ENCODE measurements at regions not wholly inside any gene's neighbourhood (a gene's known extent, or its start where the extent isn't known, plus 50 kb on each side); places are given as distances from the start of the nearest gene placed in this dataset.

GRCh38 chr14:95034788-95035187 is 122.5 kb downstream of the DICER1 start:
- DNase-seq, result no peak

- DNase-seq, result no peak
Observed at GRCh38 chr14:95033682-95034632, 123.4 kb downstream of the DICER1 start.

- no peak for DNase-seq
Observed at GRCh38 chr14:95033031-95033430, 124.3 kb downstream of the DICER1 start.

GRCh38 chr14:95026851-95027463 is 130.4 kb downstream of the DICER1 start:
- no peak for DNase-seq

GRCh38 chr14:95025941-95026340 is 131.4 kb downstream of the DICER1 start:
- DNase-seq, result no peak

GRCh38 chr14:95025218-95025617 is 132.1 kb downstream of the DICER1 start:
- DNase-seq, result no peak

GRCh38 chr14:95024380-95024779 is 132.9 kb downstream of the DICER1 start:
- DNase-seq, result no peak

- peak; percentile 69 for DNase-seq
Observed at GRCh38 chr14:95023886-95024285, 133.4 kb downstream of the DICER1 start.

- DNase-seq, result no peak
Observed at GRCh38 chr14:95023115-95023514, 134.2 kb downstream of the DICER1 start.

GRCh38 chr14:95021588-95021987 is 135.7 kb downstream of the DICER1 start:
- DNase-seq, result no peak

- DNase-seq, result no peak
Observed at GRCh38 chr14:95018821-95019220, 138.5 kb downstream of the DICER1 start.

GRCh38 chr14:95015046-95015445 is 142.3 kb downstream of the DICER1 start:
- DNase-seq, result no peak

- no peak for DNase-seq
Observed at GRCh38 chr14:95014036-95014435, 143.3 kb downstream of the DICER1 start.

- DNase-seq, result no peak
Observed at GRCh38 chr14:95011445-95012006, 145.8 kb downstream of the DICER1 start.

- no peak for DNase-seq
Observed at GRCh38 chr14:95008445-95009217, 148.7 kb downstream of the DICER1 start.

GRCh38 chr14:95007921-95008320 is 149.4 kb downstream of the DICER1 start:
- DNase-seq, result no peak

GRCh38 chr14:95006479-95006878 is 150.8 kb downstream of the DICER1 start:
- DNase-seq, result no peak

- DNase-seq, result no peak
Observed at GRCh38 chr14:95006051-95006450, 151.3 kb downstream of the DICER1 start.

GRCh38 chr14:95003099-95003960 is 154.0 kb downstream of the DICER1 start:
- DNase-seq, result no peak

GRCh38 chr14:94998685-94999084 is 158.6 kb downstream of the DICER1 start:
- no peak for DNase-seq

- no peak for DNase-seq
Observed at GRCh38 chr14:94998110-94998509, 159.2 kb downstream of the DICER1 start.

GRCh38 chr14:94995551-94995950 is 161.8 kb downstream of the DICER1 start:
- DNase-seq, result no peak

Data from femur (tissue), 1 donor.